GM18507 (cell line): ENCODE measurements at regions not wholly inside any gene's neighbourhood (a gene's known extent, or its start where the extent isn't known, plus 50 kb on each side); places are given as distances from the start of the nearest gene placed in this dataset.
"Not testable (repeated sequence)": the region's sequence is repeated elsewhere in the genome, so short reads cannot be mapped to it uniquely, and the experiment has no call there.

Source experiments
- DNase-seq: peaks from one replicate; pipeline ENCODE4 v3.0.0; 2011; ENCODE audit warnings: low read depth; ENCODE audit not compliant: insufficient read length; ENCODE audit errors: extremely low spot score
- FAIRE-seq: peaks from 2 replicates; lab custom pipeline; 2011; peaks lifted over from hg19 to GRCh38; lab: Jason Lieb, UNC

DNA sequence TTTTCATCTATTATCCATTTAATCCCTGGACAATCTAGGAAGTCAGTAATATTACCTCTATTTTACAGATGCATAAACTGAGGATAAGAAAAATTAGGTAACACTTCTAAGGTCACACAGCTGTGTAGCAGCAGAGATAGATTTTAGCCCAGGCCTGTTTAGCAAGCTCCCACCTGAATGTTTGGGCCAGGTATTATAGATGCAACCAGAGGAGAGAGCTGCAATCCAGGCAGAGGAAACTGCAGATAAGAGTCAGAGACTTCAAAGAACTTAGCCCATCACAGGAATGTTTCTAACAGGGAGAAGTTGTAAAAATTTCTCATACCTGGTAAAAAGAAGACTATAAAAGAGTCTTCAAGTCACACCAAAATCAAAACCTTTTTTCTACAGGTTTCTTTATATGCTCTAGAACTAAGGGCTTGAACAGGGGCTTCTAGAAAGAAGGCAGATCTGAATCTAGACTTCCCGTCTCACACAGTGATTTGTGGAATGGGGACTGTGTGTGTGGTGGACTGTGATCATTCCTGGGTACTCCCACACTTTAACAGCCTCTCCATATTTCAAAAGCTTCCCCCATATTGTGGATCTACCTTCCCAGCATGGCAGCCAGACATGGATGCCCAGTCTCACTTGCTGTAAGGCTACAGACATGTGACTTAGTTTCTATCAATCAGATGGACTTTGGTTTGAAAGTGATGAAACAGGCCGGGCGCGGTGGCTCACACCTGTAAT lies 128.7 kb downstream of the TLR5 start:
- DNase-seq (no peak), FAIRE-seq (no peak)

DNA sequence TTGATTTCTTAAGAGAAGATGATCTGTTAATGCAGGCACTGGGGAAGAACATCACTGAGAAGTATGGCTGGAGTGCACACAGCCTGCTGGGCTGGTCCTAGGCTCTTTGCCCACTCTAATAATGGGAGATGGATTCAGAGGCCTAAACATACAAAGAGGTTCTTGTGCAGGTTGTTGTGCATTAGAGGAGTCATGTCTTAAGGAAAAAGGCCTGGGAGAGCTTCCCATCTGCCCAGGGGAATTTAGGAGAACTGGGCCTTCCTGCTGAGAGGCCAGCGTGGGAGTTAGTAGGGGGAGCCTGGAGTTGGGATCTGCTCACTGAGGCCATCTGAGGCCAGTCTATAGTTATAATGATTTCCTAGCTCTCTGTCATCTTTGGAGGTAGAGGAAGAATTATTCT lies 126.7 kb downstream of the TLR5 start:
- DNase-seq (no peak), FAIRE-seq (no peak)

DNA sequence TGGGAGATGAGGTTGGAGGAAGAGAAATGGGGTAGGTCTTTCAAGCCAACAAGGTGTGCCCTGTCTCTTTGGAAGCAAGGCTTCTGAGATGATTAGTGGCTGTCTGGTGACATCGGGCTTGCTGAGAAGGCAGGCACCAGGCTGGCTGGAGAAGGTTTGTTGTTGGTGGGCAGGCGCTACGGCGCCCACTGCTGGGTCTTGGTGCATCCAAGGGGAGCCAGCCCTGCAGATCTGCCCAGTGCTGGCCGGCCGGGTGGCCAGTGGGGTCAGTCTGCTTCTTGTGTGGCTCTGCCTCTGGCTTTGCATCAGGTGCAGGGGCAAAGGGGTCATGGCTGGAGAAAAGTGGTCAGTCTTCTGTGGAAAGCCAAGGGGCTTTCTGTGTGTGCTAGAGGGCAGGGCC lies 126.2 kb downstream of the TLR5 start:
- no peak for FAIRE-seq

DNA sequence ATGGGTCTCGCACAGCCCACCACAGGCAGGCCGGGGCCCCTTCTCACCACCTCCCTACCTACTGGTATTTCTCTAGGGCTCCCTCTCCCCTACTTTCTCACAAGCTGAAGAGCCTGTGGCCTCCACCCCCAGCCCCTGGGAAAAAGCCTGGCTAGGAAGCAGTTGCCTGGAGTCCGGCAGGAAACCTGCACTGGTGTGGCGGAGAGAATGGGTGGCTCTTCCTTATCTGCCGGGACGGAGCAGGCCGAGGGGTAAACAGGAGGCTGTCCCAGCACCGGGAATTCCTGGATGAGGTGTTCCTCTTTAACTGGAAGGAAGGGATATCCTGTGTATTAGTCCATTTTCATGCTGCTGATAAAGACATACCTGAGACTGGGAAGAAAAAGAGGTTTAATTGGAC lies 125.8 kb downstream of the TLR5 start:
- DNase-seq, result no peak
- no peak for FAIRE-seq

More for the DNA sequence above, 126.2 kb downstream of the TLR5 start:
- no peak for DNase-seq

DNA sequence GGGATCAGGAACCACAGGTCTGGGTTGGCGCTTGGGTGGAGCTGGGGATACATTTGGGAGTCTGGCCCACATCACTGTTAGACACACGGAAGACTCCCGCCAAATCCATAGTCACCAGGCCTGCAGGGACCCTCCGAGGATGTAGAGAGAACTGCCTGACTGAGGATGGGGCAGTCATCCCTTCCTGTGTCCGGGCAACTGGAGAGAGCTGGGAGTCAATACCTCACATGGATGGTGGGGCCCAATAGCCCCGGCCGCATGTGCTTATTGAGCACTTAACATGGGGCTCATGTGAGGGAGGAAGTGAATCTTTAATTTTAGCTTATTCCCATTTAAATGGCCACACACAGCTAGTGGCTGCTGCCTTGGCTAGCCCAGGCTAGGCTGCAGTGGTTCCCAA lies 124.5 kb downstream of the TLR5 start:
- DNase-seq (no peak), FAIRE-seq (no peak)

DNA sequence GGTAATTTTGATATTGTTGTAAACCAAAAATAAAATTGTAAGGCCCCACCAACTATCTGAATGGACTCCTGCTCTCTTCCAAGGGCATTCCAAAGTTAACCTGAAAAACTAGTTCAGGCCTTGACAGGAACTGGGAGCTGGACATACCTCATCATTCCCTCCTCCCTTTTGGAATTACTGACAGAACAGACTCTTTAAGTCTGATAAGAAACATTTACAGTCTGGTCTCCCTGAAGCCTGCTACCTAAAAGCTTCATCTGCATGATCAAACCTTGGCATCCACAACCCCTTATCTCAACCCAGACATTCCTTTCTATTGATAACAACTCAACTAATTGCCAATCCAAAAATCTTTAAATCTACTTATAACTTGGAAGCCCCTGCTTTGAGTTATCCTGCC lies 123.8 kb downstream of the TLR5 start:
- DNase-seq (no peak), FAIRE-seq (no peak)

DNA sequence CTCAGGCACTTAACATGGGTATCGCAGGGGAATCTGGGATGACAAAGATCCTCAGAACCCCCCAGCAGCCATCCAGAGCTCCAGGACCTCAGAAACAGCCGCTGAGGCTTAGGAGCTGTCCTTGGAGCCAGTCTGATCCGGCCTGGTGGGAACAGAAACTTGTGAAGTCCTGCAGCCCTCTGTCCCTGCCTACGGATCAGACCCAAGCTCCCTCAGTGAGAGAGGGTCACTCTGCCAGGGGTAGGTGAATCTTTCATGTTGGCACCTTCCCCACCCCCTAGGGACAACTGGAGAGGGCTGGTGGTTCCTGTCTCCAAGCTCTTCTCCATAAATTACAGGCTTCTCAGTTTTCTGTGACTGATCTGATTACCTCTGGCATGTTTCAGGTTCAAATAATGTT lies 122.3 kb downstream of the TLR5 start:
- no peak for FAIRE-seq
- DNase-seq, result no peak

DNA sequence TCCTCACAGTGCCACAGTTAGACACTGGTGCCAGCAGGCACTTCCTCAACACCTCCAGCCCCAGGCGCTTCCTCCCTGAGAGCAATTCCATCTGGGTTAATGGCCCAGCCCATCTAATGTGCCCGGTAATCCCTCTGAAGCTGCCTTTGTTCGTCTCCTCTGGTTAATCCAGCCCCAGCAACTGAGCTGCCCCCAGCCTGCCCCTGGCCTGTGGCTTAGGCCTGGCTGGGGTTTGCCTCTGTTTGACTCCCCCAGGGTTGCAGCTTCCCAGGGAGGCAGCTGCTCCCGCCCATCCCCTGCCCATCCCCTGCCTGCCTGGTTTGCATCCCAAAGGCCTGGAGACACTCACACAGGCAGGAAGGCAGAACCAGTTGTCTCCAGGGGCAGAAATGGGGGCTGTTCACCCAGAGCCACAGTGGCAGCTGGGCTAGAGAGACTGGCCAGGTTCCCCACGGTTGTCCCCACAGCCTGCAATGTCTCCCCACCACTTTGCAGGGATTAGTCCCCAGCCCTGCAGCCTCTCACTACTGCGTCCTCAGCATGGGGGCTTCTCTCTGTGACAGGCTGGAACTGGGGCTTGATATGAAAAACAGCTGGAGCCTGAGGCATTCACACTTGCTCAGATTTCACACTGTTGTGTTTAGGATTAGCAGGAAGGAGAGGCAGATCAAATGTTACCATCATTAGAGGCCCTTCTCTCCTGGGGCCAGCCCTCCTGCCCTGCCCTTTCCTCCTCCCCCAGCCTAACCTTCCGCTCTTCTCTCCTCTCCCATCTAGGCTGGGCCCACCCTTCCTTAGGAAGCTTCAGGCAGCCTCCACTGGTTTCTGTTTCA lies 120.2 kb downstream of the TLR5 start:
- FAIRE-seq (no peak), DNase-seq (no peak)

DNA sequence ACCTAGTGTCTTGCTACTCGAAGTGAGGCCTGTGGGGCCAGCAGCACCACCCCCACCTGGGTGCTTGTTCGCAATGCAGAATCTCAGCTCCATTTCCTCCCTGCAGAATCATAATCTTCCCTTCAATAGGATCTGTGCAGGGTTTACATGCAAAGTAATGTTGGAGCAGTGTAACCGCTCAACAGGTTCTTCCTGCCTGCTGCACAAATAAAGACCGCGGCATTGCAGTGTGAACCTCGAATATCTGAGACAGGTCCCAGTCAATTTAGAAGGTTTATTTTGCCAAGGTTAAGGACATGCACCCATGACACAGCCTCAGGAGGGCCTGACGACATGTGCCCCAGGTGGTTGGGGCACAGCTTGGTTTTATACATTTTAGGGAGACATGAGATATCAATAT lies 119.2 kb downstream of the TLR5 start:
- DNase-seq (no peak), FAIRE-seq (no peak)

DNA sequence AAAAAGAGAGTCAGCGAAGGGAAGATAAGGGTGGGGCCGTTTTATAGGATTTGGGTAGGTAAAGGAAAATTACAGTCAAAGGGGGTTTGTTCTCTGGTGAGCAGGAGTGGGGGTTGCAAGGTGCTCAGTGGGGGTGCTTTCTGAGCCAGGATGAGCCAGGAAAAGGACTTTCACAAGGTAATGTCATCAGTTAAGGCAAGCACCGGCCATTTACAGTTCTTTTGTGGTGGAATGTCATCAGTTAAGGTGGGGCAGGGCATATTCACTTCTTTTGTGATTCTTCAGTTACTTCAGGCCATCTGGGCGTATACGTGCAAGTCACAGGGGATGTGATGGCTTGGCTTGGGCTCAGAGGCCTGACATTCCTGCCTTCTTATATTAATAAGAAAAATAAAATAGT lies 118.6 kb downstream of the TLR5 start:
- DNase-seq, FAIRE-seq: not testable (repeated sequence)

DNA sequence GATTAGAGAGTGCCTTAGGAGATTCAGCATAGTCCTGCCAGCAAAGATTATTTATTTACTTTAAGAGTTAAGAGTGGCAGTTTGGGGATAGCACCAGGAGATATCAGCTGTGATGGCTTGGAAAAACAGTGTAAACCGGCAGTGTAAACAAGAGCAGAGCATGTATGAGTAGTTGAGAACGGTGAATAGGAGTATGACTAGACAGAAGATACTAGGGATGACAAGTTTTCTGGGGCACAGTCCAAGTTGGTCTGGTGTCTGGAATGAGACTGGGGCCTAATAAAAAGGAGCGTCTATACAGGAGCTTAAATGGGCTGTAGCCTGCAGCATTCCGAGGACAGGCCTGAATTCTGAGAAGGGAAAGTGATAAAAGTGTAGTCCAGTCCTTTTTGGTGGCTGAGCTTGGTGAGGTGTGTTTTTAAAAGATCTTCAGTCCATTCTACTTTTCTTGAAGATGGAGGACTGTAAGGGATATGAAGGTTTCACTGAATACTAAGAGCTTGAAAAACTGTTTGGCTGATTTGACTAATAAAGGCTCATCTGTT lies 117.8 kb downstream of the TLR5 start:
- not testable (repeated sequence) for FAIRE-seq

DNA sequence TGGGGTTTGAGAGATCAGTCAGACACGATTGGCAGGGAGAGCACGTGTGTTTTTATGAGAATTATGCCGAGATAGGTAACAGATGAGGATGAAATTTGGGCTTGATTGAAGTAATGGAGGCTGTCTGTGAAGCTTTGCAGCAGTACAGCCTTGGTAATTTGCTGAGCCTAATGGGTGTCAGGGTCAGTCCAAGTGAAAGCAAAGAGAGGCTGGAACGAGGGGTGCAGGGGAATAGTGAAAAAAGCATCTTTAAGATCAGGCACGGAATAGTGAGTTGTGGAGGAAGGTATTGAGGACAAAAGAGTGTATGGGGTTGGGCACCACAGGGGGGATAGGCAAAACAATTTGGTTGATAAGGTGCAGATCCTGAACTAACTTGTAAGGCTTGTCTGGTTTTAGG lies 116.4 kb downstream of the TLR5 start:
- not testable (repeated sequence) for DNase-seq, FAIRE-seq

More for the DNA sequence above, 117.8 kb downstream of the TLR5 start:
- DNase-seq, result not testable (repeated sequence)

DNA sequence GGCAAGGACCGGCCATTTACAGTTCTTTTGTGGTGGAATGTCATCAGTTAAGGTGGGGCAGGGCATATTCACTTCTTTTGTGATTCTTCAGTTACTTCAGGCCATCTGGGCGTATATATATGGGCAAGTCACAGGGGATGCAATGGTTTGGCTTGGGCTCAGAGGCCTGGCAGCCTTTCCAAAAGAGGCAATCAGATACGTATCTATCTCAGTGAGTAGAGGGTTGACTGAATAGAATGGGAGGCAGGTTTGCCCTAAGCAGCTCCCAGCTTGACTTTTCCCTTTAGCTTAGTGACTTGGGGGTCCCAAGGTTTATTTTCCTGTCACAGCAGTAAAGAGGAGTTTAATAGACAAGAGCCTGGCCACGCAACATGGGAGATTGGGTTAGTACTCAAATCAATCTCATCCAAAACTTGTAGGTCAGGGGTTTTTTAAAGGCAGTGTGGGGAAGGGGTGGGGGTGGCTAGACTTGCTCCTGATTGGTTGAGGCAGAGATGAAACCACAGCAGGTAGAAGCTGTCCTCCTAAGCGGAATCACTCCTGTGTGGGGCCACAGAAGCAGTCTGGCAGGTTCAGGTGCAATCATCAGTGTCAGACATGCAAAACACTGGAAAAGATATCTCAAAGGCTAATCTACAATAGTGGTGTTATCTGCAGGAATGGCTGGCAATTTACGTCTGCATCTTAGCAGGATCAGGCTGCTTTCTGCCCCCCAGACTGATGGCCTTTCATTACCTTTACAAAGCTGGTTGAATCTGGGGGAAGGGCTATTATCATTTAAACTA lies 112.9 kb downstream of the TLR5 start:
- FAIRE-seq (no peak), DNase-seq (no peak)

DNA sequence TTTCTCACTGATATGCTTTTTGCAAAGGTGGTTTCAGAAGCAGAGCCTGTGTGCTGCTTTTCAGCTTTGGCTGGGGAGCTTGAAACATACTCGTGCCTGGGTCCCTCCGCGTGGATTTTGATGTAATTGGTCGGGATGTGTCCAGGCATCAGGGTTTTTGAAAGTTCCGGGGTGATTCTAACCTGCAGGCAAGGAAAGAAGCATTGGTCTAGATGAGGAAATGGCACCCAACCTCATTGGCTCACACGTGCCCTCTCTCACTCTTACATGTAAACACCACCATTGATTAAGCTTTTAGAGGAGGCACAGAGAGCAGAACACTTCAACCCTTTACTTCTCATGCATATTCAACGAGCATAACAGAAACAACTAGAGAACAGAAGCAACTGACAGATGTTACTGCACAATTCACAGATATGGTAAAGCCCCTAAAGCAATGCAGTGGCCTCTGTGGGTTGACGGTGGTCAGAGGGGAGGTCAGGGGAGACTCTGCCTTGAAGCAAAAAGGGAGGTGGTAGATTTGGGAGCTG lies 112.1 kb downstream of the TLR5 start:
- FAIRE-seq, result no peak

DNA sequence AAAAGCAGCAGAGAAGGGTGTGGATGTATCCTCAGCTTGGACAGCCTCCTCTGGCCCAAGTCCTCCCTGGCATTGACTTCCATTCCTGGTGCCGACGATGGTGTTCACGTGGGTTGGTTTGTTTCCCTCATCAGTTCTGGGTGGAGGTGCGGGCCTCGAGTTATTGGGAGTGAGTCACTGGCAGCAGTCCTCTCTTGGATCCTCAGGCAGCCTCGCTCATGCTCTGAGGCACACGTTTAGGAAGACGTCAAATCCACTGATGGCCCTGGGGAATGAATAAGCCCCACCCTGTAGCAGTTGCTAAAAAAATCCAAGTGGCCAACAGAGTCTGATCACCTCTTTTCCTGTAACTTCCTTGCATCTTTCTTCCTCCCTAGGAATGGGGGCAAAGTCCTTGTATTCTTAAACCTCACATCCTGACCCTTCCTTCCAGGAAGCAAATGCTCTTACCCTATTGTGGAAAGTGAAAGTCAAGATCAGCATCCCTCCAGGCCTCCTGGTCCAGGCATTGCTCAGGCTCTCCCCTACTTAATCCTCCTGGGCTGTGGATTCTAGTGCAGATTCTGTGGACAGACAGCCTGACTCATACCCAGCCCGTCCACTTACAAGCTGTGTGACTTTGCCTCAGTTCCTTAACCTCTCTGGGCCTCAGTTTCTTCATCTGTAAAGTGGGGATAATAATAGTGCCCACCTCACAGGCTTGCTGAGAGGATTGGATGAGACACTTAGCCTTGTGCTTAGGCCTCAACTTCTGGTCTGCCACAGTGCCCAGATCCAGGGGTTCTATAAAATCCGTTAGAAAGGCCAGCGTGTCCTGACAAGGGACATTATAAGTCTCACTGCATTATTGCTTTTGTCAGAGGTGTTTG lies 111.1 kb downstream of the TLR5 start:
- DNase-seq (no peak), FAIRE-seq (no peak)

More for the DNA sequence above, 112.1 kb downstream of the TLR5 start:
- no peak for DNase-seq

DNA sequence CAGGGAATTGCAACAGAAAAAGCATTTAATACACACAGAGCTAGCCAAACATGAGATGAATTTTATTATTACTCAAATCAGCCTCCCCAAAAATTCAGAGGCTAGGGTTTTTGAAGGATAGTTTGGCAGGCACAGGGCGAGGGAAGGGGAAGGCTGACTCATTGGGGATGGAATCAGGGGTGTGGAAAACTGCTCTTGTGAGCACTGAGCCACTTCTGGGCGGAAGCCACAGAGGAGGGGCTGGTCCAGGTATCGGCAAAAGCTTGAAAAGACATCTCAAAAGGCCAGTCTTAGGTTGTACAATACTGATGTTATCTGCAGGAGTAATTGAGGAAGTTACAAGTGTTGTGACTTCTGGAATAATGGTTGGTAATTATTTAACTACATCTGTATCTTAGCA lies 109.4 kb downstream of the TLR5 start:
- no peak for DNase-seq
- no peak for FAIRE-seq

DNA sequence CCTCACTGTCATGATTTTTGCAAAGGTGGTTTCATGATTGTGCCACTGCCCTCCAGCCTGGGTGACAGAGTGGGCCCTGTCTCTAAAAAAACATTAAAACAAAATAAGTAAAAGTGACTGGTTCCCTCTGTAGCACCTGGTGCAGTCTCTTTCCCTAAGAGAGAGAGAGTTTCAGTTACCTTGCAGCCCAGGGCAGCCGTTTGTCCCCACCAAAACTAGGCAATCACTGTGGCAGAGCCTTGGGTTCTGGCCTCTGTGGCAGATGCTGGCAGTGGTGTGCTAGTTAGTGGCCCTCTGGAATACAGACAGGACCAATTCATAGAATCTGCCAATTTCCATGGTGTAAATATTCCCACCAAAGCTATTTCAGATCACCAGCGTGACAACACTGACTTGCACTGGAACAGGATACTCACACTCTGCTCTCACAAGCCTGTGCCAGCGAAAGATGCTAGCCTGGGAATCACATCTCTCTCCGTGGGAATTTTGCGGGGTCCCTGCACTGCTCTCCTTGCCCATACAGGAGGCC lies 108.7 kb downstream of the TLR5 start:
- DNase-seq (no peak), FAIRE-seq (no peak)

DNA sequence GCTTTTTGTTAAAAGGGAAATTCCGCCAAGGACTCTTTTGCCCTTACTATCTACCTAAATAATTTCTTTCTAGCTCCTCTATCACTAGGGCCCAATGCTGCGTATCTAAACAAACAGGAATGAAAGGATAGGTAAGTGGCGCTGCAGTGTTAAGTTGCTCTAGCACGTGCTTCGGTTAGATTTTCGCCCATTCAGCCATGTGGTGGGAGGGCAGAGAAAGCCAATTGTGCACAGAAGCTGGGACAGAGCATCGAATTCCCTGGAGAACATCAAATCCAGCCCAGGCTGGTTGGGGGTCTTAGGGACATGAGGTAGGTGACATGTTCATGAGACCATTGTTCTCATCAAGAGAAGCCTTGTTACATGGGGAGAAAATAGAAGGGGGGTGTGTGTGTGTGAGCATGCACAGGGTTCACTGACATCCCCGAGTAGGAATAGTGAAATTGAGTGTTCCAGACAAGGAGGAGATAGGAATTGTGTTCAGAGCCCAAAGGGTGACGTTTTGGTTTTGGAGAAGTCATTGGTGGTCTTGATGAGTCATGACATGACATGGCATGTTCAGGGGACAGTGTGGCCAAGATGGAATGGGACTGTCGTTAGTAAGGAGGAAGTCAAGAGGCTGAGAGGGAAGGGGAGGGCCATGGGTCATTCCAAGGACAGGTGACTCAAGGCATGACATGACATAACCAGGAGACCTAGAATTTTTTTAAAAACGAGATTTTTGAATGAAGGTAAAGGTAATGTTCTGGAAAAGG lies 107.1 kb downstream of the TLR5 start:
- no peak for FAIRE-seq

More for the DNA sequence above, 107.1 kb downstream of the TLR5 start:
- DNase-seq, result no peak
